Stimulated activated CD4-positive, alpha-beta T cell treated with anti-CD3 and anti-CD28 coated beads, Interleukin-12 subunit alpha, Interleukin-12 subunit beta, amount 100 ng/mL, for 24 hours (primary cell): ENCODE measurements at regions not wholly inside any gene's neighbourhood (a gene's known extent, or its start where the extent isn't known, plus 50 kb on each side); places are given as distances from the start of the nearest gene placed in this dataset.

Experiments used
- DNase-seq, 2 experiments: peaks; one replicate each; pipeline ENCODE4 v3.0.0-alpha.2; 2020; ENCODE audit warnings: low read depth in 2 of 2

DNA sequence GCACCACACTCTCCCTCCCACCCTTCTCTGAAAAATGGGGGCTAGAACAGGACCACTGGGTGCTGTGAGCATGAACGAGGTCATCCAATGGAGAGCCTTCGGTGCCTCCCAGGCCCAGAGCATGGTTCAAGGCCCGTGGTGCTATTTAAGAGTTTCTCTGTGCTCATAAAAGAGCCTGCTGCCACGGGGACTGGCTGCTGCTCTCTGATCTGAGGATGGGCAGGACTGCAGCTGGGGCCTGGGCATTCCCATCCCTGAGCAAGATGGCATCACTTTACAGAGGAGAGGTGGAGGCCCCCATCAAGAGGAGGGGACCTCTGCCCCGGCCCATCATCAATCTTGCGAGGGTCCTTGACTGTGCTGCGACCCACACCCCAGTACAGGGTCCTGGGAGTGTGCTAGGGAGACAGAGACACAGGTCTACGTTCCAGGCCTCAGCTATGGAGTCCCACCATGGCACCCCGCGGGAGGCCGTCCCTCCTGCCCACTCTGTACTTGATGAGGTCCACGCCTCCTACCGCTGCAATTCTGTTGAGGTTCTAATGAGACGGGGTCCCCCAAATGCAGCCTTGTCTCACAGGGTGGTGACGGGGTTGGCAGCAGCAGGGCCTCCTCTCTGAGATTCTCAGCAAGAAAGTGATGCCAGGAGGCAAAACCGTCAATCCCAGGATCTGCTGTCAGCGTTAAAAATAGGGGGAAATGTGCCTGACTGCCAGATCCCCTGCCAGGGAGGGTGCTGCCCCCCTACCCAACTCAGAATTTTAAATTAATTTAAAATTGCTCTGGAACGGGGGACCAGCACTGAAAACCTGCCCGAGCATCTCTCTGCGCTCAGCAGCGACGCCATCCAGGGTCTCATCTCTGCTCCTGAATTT is 405.4 kb downstream of the SHANK2 start:
- no peak for DNase-seq

DNA sequence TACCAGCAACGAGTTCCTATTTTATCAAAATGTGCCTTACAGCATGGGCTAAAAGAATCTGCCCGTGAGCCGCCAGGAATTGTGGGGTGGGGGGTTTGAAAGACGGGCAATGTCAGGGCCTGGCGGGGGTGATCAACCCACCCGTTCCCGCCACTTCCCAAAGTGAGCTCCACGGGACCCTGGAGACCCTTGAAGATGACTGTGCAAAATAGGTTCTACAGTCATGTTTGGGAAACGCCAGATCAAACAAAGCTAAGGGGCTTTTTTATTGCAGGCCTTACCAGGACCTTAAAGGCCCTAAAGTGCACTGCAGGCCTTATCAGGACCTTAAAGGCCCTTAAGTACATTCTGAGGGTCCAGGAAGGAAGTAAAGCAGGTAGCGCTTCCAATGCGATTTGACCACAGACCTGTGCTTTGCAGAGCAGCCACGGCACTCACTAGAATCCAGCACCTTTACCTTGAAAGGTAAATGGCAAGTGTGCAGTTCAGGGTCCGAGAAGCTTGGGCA is 404.1 kb downstream of the SHANK2 start:
- DNase-seq, result no peak

DNA sequence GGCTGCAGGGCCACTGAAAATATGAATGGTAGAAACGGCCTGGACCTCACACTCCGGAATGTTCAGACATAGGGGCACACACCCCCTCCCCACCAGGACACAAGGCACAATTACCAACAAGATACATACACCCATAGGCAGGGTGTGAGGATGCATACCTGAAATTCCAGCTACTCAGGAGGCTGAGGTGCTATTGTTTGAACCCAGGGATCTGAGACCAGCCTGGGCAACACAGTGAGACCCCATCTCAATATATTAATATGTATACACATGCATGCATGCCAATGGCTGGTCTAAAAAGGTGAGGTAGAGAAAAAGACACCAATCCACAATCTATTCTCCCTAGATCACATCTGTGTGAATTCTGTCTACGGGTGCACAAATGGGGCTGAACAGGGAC is 403.3 kb downstream of the SHANK2 start:
- no peak for DNase-seq

DNA sequence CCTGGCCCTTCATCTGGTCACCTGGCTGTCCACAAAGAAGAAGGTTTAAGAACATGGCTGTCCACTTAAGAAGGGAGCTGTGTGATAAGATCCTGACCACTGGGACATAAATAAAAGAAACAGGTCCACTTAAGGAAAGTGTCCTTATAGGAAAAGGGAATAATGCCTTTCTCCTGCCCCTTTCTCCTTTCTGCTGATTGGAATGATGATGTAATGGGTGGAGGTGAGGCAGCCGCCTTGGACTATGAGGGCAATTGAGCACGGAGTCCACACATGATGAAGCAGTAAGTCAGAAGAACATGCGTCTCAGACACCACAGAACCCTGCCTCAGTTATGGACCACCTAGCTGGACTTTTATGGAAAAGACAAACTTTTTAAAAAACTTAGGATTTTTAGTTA is 401.1 kb downstream of the SHANK2 start:
- no peak for DNase-seq

DNA sequence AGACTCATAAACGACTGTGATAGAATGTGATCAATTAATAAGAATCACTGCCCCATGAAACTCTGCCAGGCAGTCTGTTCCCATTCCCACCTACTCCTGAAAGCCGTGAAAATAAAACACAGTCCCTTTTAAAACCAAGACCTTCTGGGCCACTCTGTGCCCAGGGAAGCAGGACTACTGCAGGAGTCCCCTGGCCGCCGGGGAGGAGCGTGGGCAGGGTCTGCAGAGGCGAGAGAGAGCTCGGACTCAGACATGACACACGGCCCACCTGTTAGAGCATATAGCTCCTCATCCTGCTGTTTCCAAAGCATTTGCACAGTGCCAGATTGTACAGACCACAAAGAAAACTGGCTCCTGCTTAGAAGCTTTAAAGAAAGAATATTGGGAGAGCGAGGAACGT is 400.5 kb downstream of the SHANK2 start:
- no peak for DNase-seq

DNA sequence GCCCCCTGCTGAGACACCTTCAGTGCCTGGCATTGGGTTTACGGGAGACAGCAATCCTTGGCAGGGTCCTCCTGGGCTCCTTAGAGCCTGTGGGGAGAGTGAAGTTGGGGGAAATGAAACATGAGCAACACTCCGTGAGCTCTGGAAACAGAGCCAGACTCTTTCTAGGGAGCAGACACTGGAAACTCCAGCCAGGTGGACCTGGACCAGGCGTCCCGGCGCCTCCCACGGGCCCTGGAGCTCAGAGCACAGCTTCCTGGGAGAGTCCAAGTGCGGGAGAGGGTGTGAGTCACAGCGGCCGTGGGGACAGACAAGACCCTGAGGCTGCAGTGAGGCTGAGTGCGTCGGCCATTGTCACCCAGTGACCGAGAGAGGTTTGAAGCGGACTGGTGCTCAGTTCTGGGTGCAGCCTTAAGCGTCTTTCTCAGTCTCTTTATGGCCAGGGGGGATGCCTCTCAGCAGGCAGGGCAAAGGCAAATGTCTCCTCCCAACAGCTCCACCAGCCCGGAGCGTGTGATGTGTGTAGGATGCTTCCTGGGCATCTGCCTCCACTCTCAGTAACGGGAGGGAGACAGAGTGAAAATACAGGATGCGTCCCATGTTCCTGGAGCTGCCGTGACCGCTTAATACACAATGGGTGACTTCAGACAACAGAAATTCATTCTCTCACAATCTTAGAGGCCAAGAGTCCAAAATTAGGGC is 399.2 kb downstream of the SHANK2 start:
- DNase-seq, result no peak

DNA sequence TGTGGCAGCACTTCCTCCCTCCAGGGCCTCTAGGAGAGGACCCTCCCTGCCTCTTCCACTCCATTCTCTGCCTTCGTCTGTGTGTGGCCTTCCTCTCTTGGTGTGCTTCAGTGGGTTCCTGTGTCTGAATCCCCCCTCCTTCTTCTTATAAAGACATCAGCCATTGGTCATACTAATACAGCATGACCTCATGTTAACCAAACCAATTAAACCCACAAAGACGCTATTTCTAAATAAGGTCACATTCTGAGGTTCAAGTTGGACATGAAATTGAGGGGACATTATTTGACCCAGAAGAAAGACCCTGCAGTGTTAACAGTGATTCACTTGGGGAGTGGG is 398.6 kb downstream of the SHANK2 start:
- DNase-seq, result no peak

DNA sequence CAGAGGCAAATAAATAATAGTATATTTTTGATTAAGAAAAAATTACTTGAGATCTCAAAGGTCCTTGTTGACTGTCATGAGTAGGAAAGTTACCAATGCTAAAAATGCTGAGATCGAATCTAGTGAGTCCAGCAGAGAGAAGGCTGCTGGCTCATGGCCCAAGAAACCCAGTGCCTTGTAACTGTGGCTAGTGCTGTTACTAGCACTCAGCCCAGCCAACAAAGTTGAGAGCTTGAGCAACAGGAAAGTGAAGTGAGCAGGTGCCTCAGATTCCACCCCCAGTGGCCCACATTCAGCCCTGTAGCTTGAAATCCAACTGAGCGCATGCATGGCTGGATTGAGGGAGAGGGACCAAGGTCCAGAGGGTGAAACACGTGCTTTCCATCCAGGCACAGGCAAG is 398.2 kb downstream of the SHANK2 start:
- no peak for DNase-seq

DNA sequence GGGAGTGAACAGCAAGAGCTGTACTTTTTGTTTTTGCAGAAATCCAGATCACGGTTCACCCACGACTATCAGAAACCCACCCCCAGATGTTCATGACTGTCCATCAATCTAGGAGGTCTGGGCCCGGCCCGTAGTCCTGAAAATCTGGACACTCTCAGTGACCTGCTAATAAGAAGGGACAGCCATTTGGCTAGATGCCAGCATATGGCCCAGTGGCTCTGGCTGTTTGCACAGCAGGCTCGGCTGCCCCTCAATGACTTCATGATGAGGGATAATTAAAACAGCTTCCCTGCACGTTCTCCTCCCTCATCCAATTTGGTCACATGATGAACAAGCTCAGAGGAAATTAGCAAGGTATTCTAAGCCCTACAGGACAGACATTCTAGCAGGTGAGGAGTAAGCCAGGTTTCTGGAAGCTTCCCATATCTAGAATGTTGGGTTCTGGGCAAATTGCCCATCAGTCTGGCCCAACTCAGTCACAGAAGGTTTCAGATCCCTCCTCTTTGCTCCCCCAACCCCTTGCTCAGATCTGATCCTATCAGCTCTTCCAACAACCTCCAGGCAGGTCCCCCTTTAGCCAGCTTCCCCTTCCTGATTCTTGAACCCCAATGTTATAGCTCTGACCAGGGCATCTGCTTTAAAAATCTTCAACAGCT is 397.3 kb downstream of the SHANK2 start:
- no peak for DNase-seq

DNA sequence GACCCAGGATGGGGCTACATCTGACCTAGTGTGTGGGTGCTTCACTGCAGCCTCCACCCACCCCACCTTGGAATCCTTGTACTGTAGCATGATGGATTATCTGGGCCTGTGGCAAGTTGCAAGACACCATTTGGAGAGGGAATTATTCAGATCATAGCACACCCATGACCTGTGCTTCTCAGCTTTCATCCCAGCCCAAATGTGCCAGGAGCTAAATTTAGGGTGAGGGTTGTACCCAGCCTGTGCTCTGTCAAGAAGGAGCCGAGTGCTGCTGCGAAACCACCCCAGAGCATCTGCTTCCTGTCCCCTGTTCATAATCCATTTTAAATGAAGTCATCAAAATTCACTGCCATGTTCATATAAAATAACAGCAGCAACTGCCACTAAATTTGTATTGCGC is 394.5 kb downstream of the SHANK2 start:
- DNase-seq, result no peak

DNA sequence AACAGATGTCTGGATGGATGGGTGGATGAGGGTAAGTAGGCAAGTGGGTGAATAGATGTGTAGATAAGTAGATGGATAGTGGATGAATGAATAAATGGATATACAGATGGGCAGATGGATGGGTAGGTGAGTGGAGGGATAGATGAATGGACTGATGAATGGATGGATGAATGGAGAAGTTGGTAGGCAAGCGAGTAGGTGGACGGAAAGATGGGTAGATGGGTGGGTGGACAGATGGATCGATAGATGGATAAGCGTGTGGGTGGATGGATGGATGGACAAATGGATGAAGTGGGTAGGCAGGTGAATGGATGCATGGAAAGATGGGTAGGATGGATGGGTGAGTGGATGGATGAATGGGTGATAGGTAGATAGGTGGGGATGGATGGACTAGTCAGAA is 393.2 kb downstream of the SHANK2 start:
- no peak for DNase-seq

DNA sequence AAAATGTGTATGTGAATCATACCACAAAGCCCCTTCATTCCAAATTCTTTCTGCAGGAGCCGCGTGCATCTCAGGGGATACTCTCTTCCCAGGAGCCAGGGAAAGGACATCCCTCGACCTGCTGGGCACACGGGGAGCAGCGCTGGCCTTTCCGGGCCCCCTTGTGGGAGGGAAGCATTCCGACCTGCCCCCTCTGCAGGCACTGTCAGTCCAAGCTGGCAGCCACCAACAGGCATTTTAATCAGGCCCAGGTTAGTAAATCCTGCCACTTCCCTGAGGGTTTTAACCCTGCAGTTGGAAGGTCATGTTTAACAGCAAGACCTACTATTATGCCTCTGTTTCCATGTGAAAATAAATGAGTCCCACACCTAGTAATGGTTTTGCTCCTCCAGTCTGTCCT is 391.5 kb downstream of the SHANK2 start:
- no peak for DNase-seq

DNA sequence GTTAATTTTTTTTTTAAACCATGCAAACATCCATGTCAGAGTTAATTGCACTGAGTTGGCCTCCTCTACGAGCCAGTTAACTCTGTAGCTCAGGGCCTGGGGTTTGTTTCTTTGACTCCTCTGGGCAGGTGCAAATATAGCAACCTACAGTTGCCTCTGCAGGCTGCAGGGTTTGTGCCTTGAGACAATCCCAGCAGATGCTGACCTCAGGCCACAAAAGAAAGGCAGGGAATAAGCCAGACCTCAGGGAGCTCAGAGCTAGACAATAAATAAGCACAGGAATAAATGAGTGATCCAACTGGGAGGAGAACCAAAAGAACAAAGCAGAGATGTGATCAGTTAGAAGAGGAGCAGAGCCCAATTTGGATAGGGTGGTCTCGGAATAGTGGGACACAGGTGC is 390.8 kb downstream of the SHANK2 start:
- no peak for DNase-seq

DNA sequence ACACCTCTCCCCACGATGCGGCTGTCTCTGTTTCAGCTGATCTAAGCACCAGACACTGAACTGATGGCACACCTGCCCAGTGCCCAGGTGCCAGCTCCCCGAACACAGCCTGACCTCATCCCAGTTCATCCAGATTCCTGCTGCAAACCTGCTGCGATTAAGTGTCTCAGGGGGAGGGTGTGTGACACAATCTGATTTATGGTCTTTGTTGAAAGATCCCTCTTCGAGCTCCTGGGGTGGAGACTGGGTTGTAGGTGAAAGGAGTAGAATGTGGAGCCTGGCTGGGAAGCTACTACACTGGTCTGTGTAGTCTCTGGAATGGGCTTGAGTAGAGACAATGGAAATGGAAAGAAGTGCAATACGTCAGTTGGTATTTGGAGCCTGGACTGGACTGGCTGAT is 390.3 kb downstream of the SHANK2 start:
- no peak for DNase-seq

DNA sequence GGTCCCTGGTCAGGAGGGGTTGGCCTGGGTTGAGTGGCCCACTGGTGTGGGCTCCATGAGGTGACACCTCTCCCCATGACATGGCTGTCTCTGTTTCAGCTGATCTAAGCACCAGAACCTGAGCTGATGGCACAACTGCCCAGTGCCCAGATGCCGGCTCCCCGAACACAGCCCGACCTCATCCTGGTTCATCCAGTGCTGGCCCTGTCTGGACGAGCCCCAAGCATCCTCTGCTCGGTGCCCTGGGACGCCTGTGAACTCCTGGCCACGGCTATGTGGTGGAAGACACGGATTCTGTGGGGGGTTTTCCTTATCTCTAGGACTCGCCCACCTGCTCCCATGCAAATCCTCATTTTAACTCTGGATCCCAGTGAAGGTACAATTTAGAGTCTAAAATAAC is 389.2 kb downstream of the SHANK2 start:
- no peak for DNase-seq

DNA sequence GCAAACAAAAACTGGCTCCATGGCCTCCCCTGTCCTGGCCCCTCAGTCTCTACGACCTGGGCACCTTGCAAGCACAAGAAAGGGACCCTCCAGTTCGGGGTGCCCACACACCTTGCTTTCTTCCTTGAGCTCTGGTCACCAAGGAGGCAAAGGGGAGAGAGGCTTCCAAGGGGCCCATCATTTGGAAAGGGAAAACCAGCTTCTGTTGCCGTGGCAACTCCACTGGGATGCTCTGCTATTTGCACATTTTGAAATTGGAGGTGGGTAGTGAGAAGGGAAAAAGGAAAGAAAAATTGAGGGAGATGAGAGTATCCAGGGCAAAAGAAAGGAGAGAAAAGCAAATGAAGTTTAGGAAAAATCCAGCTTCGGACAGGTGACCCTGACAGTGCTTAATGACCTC is 388.4 kb downstream of the SHANK2 start:
- DNase-seq, result no peak

DNA sequence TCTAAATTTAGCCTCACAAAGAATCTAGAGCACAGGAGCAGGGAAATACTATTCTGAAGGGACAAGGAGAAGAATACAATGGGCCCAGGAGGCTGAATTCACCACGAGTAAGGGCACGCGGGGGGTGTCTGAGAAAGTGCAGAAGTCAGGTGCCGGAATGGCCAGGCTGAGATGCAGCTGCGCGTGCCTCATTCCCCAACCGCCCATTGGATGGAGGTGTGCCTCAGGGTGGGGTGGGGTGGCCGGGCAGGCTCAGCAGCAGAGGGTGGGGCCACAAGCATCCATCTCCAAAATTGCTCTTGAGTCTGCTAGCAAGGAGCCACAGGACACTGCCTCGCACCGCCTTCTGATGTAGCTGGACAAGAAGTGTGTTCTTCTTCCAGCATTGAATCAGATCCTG is 387.0 kb downstream of the SHANK2 start:
- no peak for DNase-seq

DNA sequence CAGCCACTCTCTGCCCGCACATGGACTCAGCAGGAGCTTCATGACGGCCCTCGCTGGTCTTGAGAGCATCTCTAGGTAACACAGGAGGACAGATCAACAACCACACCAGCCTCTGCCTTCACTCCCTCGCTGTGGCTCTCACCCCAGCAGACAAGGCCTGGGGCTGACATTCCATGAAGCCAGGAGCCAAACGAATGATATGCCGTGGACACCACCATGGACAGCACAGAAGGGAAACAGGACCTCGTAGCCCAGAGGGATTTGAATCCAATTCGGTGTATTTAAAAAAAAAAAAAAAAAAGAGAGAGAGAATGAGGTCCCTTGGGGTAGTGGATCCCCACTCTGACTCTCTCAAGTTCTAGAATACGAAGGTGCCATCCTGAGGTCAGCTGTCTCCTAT is 385.5 kb downstream of the SHANK2 start:
- no peak for DNase-seq

DNA sequence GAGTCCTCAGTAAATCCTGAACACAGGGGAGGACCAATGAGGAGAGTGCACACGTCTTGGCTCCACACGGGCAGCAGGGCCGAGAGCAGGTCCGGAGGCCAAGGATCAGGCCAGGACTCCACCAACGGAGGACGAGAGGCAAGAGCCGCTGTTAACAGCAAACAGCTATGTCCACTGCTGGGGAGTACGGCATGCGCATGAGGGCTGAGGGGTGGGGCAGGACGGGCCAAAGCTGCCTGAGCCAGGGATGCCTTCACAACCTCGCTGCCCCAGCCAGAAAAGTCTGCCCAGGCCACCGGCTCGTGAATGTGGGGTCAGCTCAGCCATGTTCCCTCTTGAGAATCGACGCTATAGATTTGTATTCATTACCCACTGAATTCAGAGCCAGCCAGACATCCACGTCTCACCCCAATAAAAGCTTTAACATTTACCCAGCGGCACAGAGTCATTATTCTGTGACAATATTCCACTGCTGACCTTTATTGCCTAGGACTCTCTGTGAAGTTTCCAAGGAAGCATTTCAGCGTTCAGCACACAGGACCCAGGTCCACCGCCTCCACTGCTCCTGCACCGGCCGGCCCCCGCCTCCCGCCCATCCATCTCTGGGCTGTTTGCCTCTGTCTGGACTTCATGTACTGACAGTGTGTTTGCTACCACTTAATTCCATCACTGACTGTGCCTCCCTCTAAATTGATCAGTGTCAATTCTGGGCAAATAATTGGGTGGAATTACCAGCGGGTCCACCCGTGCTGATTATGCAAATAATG is 384.9 kb downstream of the SHANK2 start:
- DNase-seq, result no peak

DNA sequence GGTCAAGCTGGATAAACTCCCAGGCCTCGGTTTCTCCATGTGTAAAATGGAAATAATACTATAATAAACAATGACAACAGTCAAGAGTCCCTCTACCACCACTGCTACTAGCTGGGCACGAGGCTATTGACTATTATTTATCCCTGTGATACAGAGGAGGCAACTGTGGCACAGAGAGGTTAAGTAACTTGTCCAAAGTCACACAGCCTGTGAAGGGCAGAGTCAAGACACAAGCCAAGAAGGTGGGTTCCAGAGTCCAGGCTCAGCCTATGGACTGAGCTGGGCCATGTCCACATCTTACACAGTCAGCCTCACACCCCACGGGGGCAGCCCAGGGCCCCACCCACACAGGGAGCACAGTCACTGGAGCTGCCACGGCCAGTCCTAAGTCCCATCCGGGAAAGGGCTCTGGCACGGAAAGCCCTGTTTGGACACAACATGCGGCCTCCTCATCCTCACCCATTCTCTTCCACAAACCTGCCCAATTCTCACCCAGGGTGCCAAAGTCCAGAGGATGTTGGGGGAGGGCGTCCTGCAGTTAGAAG is 384.0 kb downstream of the SHANK2 start:
- no peak for DNase-seq

DNA sequence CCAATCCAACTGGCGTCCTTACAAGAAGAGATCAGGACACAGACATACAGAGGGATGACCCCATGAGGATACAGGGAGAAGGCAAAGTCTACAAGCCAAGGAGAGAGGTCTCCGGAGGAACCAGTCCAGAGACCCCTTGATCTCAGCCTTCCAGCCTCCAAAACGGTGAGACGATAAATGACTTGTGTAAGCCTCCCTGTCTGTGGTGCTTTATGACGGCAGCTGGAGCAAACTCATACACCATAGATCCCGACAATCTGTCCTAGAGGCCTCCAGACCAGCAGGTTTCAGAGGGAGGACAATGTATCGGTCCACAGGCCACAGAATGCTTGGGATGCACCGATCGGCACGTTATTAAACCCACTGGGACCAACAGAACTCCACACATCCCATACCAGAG is 383.3 kb downstream of the SHANK2 start:
- no peak for DNase-seq

DNA sequence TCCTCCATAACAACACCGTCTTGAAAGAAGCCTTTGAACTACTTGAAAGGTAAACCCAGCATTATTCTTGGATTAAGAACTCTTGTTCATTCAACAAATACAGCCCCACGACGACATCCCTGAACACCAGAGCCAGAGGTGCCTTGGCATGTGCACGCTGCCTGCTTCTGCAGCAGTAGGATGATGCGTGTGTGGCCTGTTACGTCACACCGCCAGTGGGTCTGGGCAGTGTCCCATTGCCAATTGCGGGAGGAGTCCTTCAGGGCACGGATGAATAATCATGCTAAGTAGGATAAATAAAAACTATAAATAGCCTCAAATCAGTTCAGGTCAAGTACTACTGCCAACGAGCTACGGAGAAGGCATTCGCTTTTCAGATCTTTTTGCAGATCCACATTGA is 380.5 kb downstream of the SHANK2 start:
- no peak for DNase-seq
